ENCODE measurements at regions not wholly inside any gene's neighbourhood (a gene's known extent, or its start where the extent isn't known, plus 50 kb on each side); places are given as distances from the start of the nearest gene placed in this dataset.

DNA sequence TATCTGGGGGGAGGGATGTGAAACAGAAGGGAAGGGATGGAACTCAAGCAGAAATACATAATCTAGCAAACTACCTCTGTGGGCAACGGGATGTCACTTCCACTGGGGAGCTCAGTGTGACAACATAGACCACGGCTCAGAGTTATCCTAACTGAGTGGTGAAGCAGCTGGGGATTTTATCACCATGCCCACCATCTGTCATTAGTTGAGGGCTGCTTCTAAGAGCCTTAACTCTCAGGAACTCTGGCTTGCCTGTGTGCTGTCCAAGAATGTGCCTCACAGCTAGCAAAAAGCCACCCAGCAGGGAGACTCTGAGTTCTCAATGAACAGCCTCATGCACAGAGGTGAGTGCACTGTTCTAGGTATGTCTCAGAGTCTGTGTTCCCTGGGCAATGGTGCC lies 90.6 kb upstream of the CXCL14 start:
- Histone ChIP-seq H3K79me2 (ENCODE audit: low read length) (no peaks in the 10 kb centered on the region), H3K9me3 (replicated peaks; ENCODE audit: insufficient read depth, low read length) (no peaks in the 10 kb centered on the region), H3K9ac (ENCODE audit: low read length) (no peak overlapping the region), H3K4me3 (ENCODE audit: low read length) (no peak overlapping the region), H4K20me1 (ENCODE audit: insufficient read depth, low read length) (no peaks in the 10 kb centered on the region), H2AFZ (ENCODE audit: low read length) (no peak overlapping the region), H3K4me2 (ENCODE audit: low read depth, low read length) (no peak overlapping the region), H3K27ac (ENCODE audit: low read length) (no peak overlapping the region), H3K36me3 (replicated peaks; ENCODE audit: insufficient read depth, low read length) (no peaks in the 10 kb centered on the region), H3K27me3 (replicated peaks; ENCODE audit: insufficient read depth, low read length) (no peaks in the 10 kb centered on the region), H3K9me2 (replicated peaks; ENCODE audit: insufficient read depth, low read length) (no peaks in the 10 kb centered on the region), H3K4me1 (ENCODE audit: low read length) (peaks cover 8% of the 10 kb centered on the region; the same call in 1 of the 2 replicates), H3F3A (ENCODE audit: insufficient read depth, low read length) (no peaks in the 10 kb centered on the region)
- no peak for DNase-seq
- TF ChIP-seq EZH2phosphoT487 (IDR thresholded peaks at IDR 0.05; ENCODE audit: low read length) (no peak), EZH2 (optimal IDR thresholded peaks at IDR 0.05; ENCODE audit: low read depth, low read length) (no peak)
- TF ChIP-seq, protein P1, sequence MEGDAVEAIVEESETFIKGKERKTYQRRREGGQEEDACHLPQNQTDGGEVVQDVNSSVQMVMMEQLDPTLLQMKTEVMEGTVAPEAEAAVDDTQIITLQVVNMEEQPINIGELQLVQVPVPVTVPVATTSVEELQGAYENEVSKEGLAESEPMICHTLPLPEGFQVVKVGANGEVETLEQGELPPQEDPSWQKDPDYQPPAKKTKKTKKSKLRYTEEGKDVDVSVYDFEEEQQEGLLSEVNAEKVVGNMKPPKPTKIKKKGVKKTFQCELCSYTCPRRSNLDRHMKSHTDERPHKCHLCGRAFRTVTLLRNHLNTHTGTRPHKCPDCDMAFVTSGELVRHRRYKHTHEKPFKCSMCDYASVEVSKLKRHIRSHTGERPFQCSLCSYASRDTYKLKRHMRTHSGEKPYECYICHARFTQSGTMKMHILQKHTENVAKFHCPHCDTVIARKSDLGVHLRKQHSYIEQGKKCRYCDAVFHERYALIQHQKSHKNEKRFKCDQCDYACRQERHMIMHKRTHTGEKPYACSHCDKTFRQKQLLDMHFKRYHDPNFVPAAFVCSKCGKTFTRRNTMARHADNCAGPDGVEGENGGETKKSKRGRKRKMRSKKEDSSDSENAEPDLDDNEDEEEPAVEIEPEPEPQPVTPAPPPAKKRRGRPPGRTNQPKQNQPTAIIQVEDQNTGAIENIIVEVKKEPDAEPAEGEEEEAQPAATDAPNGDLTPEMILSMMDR (IDR thresholded peaks at IDR 0.05; ENCODE audit: low read length) = no peak

DNA sequence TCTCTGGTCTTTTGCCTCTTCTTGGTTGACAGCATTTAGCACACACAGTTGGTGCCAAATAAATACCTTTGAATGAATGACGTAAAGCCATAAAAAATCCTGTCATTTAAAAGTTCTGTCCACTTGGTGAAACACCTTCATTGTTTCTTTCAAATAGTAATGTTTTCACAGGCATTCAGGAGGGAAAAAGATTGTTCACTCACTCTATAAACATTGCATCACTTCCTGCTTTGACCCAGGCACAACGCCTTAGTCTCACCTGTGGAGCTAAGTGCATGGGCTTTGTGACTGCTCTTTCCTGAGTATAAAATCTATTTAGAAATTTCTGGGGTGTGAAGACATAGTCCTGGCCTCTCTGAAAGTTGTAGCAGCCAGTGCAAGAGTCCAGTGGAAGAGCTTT lies 88.9 kb upstream of the CXCL14 start:
- no peak for TF ChIP-seq EZH2phosphoT487 (IDR thresholded peaks at IDR 0.05; ENCODE audit: low read length)
- TF ChIP-seq, protein P1 (IDR thresholded peaks at IDR 0.05; ENCODE audit: low read length) = no peak
- TF ChIP-seq EZH2 (optimal IDR thresholded peaks at IDR 0.05; ENCODE audit: low read depth, low read length) = no peak

DNA sequence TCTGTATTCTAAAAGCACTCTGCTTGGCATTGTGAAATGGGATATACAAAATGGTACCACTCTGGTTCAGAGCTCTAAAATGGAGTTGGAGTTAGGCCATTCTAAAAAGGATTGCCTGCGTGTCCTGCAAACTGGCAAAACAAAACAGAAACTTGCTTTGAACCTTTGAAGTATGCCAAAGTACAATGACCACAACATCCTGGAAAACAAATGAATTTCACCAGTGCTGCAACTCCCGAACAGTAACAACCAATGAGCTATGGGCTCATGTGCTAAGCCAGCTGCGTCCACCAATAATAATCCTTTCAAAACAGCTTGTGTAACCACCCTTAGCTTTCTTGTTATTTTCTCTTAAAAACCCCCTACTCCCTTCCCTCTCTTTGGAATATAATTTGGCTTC lies 88.4 kb upstream of the CXCL14 start:
- Histone ChIP-seq H2AFZ (ENCODE audit: low read length) (no peak overlapping the region), H3K36me3 (replicated peaks; ENCODE audit: insufficient read depth, low read length) (no peaks in the 10 kb centered on the region), H3K9me2 (replicated peaks; ENCODE audit: insufficient read depth, low read length) (no peaks in the 10 kb centered on the region), H3K4me3 (ENCODE audit: low read length) (no peak overlapping the region), H3F3A (ENCODE audit: insufficient read depth, low read length) (no peaks in the 10 kb centered on the region), H3K27me3 (replicated peaks; ENCODE audit: insufficient read depth, low read length) (no peaks in the 10 kb centered on the region), H3K4me1 (ENCODE audit: low read length) (no peaks in the 10 kb centered on the region), H4K20me1 (ENCODE audit: insufficient read depth, low read length) (no peaks in the 10 kb centered on the region), H3K4me2 (ENCODE audit: low read depth, low read length) (no peak overlapping the region), H3K79me2 (ENCODE audit: low read length) (no peaks in the 10 kb centered on the region), H3K9me3 (replicated peaks; ENCODE audit: insufficient read depth, low read length) (no peaks in the 10 kb centered on the region), H3K27ac (ENCODE audit: low read length) (no peak overlapping the region), H3K9ac (ENCODE audit: low read length) (no peak overlapping the region)
- DNase-seq = peak; percentile 20
- TF ChIP-seq EZH2 (optimal IDR thresholded peaks at IDR 0.05; ENCODE audit: low read depth, low read length) (no peak), EZH2phosphoT487 (IDR thresholded peaks at IDR 0.05; ENCODE audit: low read length) (no peak)
- TF ChIP-seq, protein P1 (IDR thresholded peaks at IDR 0.05; ENCODE audit: low read length) = no peak

More for the DNA sequence above, 88.9 kb upstream of the CXCL14 start:
- Histone ChIP-seq H3K79me2 (ENCODE audit: low read length) (no peaks in the 10 kb centered on the region), H3K27ac (ENCODE audit: low read length) (no peak overlapping the region), H4K20me1 (ENCODE audit: insufficient read depth, low read length) (no peaks in the 10 kb centered on the region), H3K9me2 (replicated peaks; ENCODE audit: insufficient read depth, low read length) (no peaks in the 10 kb centered on the region), H3K9me3 (replicated peaks; ENCODE audit: insufficient read depth, low read length) (no peaks in the 10 kb centered on the region), H3K36me3 (replicated peaks; ENCODE audit: insufficient read depth, low read length) (no peaks in the 10 kb centered on the region), H3K27me3 (replicated peaks; ENCODE audit: insufficient read depth, low read length) (no peaks in the 10 kb centered on the region), H3K4me2 (ENCODE audit: low read depth, low read length) (no peak overlapping the region), H3F3A (ENCODE audit: insufficient read depth, low read length) (no peaks in the 10 kb centered on the region), H3K4me1 (ENCODE audit: low read length) (no peaks in the 10 kb centered on the region), H3K9ac (ENCODE audit: low read length) (no peak overlapping the region), H3K4me3 (ENCODE audit: low read length) (no peak overlapping the region), H2AFZ (ENCODE audit: low read length) (no peak overlapping the region)
- no peak for DNase-seq
